HepG2 (cell line): ENCODE measurements at regions not wholly inside any gene's neighbourhood (a gene's known extent, or its start where the extent isn't known, plus 50 kb on each side); places are given as distances from the start of the nearest gene placed in this dataset.

Experiments used
- ATAC-seq: fragments of 200-7000 bp; cut with Tn5 transposase; 3 replicates; pipeline ENCODE4 v1.9.1; 2020; ENCODE audit warnings: mild to moderate bottlenecking, moderate library complexity
- BruUV-seq: library from RNA; stranded (reverse); fragments of 400-500 nt; replicated peaks from 2 replicates; lab custom pipeline; 2021; lab: Mats Ljungman, UMichigan
- CTCF ChIA-PET: fragments of 300-600 bp; formaldehyde crosslinking; extraction: SDS; loops from one replicate; lab custom pipeline; 2021; ENCODE audit warnings: low total read pairs, inconsistent platforms, low intra/inter-chr PET ratio; lab: Yijun Ruan, JAX
- POLR2A ChIA-PET: fragments of 350-600 bp; sonication (Branson Sonifier 250); formaldehyde crosslinking; loops from one replicate; lab custom pipeline; 2020; ENCODE audit warnings: antibody characterized with exemption, inconsistent platforms; lab: Yijun Ruan, JAX
- DNase-seq: peaks from one replicate; pipeline ENCODE4 v3.0.0-alpha.2; 2015; ENCODE audit warnings: low spot score
- FAIRE-seq: peaks from 3 replicates; lab custom pipeline; 2011; peaks lifted over from hg19 to GRCh38; lab: Jason Lieb, UNC
- H2AFZ ChIP-seq: one replicate; pipeline ENCODE4 v1.6.1; 2011; ENCODE audit warnings: low read length, inconsistent platforms
- H3K27ac ChIP-seq: fragments of 300-600 bp; 3 replicates; pipeline ENCODE4 v1.8.0; 2011; ENCODE audit warnings: mixed run types, mild to moderate bottlenecking, mixed read lengths, low read length, inconsistent platforms; ENCODE audit not compliant: insufficient read depth; ENCODE audit errors: extremely low read length
- H3K27me3 ChIP-seq, 2 experiments: fragments of 200-600 bp in 1 of 2; 2 replicates in 1 of 2; 3 replicates in 1 of 2; pipeline versions ENCODE4 v1.6.0 to v1.8.0; 2011; ENCODE audit warnings: low read length in 2 of 2, mild to moderate bottlenecking in 2 of 2, moderate library complexity in 2 of 2, inconsistent platforms in 1 of 2; ENCODE audit not compliant: insufficient read depth in 2 of 2, control insufficient read depth in 1 of 2
- H3K36me3 ChIP-seq, 2 experiments: fragments of 200-600 bp in 1 of 2; replicated peaks in 1 of 2; 2 replicates in 1 of 2; 3 replicates in 1 of 2; pipeline versions ENCODE4 v1.5.1 to v1.8.0; 2011; ENCODE audit warnings: low read length in 2 of 2, inconsistent platforms in 1 of 2; ENCODE audit not compliant: insufficient read depth in 2 of 2, control insufficient read depth in 1 of 2
- H3K4me1 ChIP-seq: 2 replicates; pipeline ENCODE4 v1.5.1; 2012; ENCODE audit warnings: low read length, inconsistent platforms; ENCODE audit not compliant: insufficient read depth
- H3K4me2 ChIP-seq: 2 replicates; pipeline ENCODE4 v1.6.0; 2011; ENCODE audit warnings: low read depth, low read length, inconsistent platforms
- H3K4me3 ChIP-seq, 3 experiments: fragments of 200-600 bp in 1 of 3; sonication (generic), shearing (Covaris generic) in 1 of 3; replicated peaks in 1 of 3; 2 replicates each; pipeline ENCODE4 v1.5.1; 2011 to 2016; ENCODE audit warnings: low read length in 3 of 3, inconsistent platforms in 2 of 3, low read depth in 2 of 3, mild to moderate bottlenecking in 2 of 3, control low read depth in 1 of 3, mixed read lengths in 1 of 3; ENCODE audit not compliant: insufficient read depth in 1 of 3
- H3K79me2 ChIP-seq: one replicate; pipeline ENCODE4 v1.6.1; 2011; ENCODE audit warnings: low read length, inconsistent platforms; ENCODE audit not compliant: insufficient read depth
- H3K9ac ChIP-seq: 2 replicates; pipeline ENCODE4 v1.6.0; 2011; ENCODE audit warnings: mild to moderate bottlenecking, low read depth, low read length, inconsistent platforms; ENCODE audit not compliant: insufficient read depth
- H3K9me3 ChIP-seq: 2 replicates; pipeline ENCODE4 v1.5.1; 2012; ENCODE audit warnings: mild to moderate bottlenecking, low read length
- H4K20me1 ChIP-seq: 2 replicates; pipeline ENCODE4 v1.6.0; 2011; ENCODE audit warnings: inconsistent platforms, mild to moderate bottlenecking, low read length, moderate library complexity; ENCODE audit not compliant: insufficient read depth
- FOXC1 ChIP-seq: sonication (generic); formaldehyde crosslinking; IDR thresholded peaks from 2 replicates; pipeline ENCODE4 v1.8.0; 2022; ENCODE audit warnings: mild to moderate bottlenecking, missing genetic modification reagents, borderline replicate concordance
- MEF2D ChIP-seq: sonication (generic); formaldehyde crosslinking; IDR thresholded peaks from 2 replicates; pipeline ENCODE4 v1.5.1; 2020; ENCODE audit warnings: mild to moderate bottlenecking, missing genetic modification reagents
- MXI1 ChIP-seq: IDR thresholded peaks from 3 replicates; pipeline ENCODE4 v1.6.1; 2012; ENCODE audit warnings: low read depth, low read length, inconsistent platforms, borderline replicate concordance
- NCOA5 ChIP-seq: sonication (generic); formaldehyde crosslinking; IDR thresholded peaks from 2 replicates; pipeline ENCODE4 v1.4.0; 2020; ENCODE audit warnings: missing genetic modification reagents
- PCBP2 ChIP-seq: fragments of 200-400 bp; formaldehyde crosslinking; optimal IDR thresholded peaks from 2 replicates; pipeline ENCODE3; 2018; ENCODE audit warnings: low read length, low read depth; ENCODE audit not compliant: poor library complexity, severe bottlenecking
- POGZ ChIP-seq: sonication (generic); formaldehyde crosslinking; IDR thresholded peaks from 2 replicates; pipeline ENCODE4 v1.4.0; 2020; ENCODE audit warnings: mild to moderate bottlenecking, missing genetic modification reagents
- RARA ChIP-seq: IDR thresholded peaks from 2 replicates; pipeline ENCODE4 v1.6.1; 2016; ENCODE audit warnings: missing genetic modification reagents, missing compliant biosample characterization
- RBAK ChIP-seq: sonication (generic); formaldehyde crosslinking; IDR thresholded peaks from 2 replicates; pipeline ENCODE4 v1.5.1; 2020; ENCODE audit warnings: mild to moderate bottlenecking, missing genetic modification reagents
- SRSF9 ChIP-seq: fragments of 200-400 bp; formaldehyde crosslinking; IDR thresholded peaks from 2 replicates; pipeline ENCODE4 v1.6.1; 2018; ENCODE audit warnings: borderline replicate concordance, mild to moderate bottlenecking, low read depth, low read length; ENCODE audit not compliant: insufficient read depth, poor library complexity, severe bottlenecking
- TARDBP ChIP-seq: sonication (generic); formaldehyde crosslinking; IDR thresholded peaks from 2 replicates; pipeline ENCODE4 v1.8.0; 2022; ENCODE audit warnings: mild to moderate bottlenecking, missing genetic modification reagents
- ZNF430 ChIP-seq: sonication (generic); formaldehyde crosslinking; IDR thresholded peaks from 2 replicates; pipeline ENCODE4 v1.9.0; 2021; ENCODE audit warnings: mild to moderate bottlenecking, missing genetic modification reagents
- WGBS: methylation state at CpG from one replicate; pipeline ENCODE4 v1.1.6; 2017; ENCODE audit warnings: low lambda C conversion rate; 5-methylcytosine and 5-hydroxymethylcytosine counted together
- in situ Hi-C: cut with HindIII; loops from 2 replicates; pipeline ENCODE4 v1.10.0; 2017; ENCODE audit warnings: low pct_unique_long_range_greater_than_20kb; ENCODE audit not compliant: extremely low pct_ligation_motif_present
- intact Hi-C: fragments of 100-400 bp; cut with micrococcal nuclease; formaldehyde crosslinking; loops from one replicate; pipeline ENCODE4 v1.10.0; 2022; ENCODE audit not compliant: unreplicated experiment
- TF ChIP-seq, protein P1 (sequence below): IDR thresholded peaks from 2 replicates; pipeline ENCODE4 v1.6.1; 2016; ENCODE audit warnings: missing compliant biosample characterization, missing genetic modification reagents, borderline replicate concordance
- TF ChIP-seq, protein P2 (sequence below): sonication (generic); formaldehyde crosslinking; IDR thresholded peaks from 2 replicates; pipeline ENCODE4 v1.4.0; 2020; ENCODE audit warnings: missing genetic modification reagents

DNA sequence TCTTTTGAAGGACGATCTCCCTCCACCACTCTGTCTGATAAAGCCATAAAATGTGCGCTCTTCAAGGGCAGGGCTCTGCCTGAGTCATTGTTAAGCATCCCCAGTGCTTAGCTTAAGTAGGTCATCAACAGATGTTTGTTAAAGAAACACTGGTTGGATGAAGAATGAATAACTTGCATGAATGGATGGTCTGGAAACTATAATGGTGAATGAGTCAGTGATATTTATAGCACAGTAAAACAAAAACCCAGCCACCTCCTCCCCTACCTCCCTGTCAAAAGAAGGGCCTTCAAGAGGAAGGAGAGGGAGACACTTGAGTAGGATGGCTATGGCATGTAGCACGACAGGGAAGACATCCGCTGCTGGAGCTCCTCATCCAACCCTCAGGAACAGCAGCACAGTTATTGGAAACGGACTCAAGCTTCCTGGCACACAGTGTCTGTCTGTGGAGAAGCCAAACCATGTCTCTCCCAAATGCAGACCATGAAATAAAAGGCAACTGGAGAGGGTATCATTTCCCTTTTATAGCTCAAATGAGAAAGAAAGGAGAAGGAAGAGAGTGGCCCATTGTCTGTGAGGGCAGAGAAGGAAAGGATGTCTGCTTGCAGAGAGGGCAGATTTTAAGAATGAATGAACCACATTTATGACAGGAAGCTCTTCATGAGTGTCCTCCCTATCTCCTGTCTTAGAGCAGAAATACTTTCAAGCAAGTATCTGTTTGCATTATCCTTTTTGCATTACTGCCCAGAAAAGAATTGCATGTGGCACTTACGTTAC lies 183.5 kb upstream of the UBL3 start:
- Histone ChIP-seq H3K79me2 (no peaks in the 10 kb centered on the region), H3K4me1 (no peaks in the 10 kb centered on the region), H3K9ac (no peak overlapping the region), H3K36me3 (no peaks in the 10 kb centered on the region), H3K9me3 (no peaks in the 10 kb centered on the region), H2AFZ (no peak overlapping the region), H4K20me1 (no peaks in the 10 kb centered on the region), H3K4me3 (no peak overlapping the region), H3K4me2 (no peak overlapping the region), H3K27me3 (peaks cover 0 to 6% of the 10 kb centered on the region in 2 experiments; a peak in 2 of 5 replicates), H3K27ac (no peak overlapping the region)
- ATAC-seq (no peak), FAIRE-seq (no peak), DNase-seq (no peak)
- CTCF ChIA-PET, result no interaction called here
- in situ Hi-C loops (no loop called here), intact Hi-C loops (no loop called here)
- 13% methylated on average over 6 of the region's 6 CpGs for WGBS
- BruUV-seq, result no TSS peak
- TF ChIP-seq, protein P1, sequence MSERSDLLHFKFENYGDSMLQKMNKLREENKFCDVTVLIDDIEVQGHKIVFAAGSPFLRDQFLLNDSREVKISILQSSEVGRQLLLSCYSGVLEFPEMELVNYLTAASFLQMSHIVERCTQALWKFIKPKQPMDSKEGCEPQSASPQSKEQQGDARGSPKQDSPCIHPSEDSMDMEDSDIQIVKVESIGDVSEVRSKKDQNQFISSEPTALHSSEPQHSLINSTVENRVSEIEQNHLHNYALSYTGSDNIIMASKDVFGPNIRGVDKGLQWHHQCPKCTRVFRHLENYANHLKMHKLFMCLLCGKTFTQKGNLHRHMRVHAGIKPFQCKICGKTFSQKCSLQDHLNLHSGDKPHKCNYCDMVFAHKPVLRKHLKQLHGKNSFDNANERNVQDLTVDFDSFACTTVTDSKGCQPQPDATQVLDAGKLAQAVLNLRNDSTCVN (CRISPR knock-in tag), result no peak
- no peak for TF ChIP-seq SRSF9
- no peak for TF ChIP-seq MEF2D (CRISPR knock-in tag)
- no peak for TF ChIP-seq ZNF430 (CRISPR knock-in tag)
- no peak for TF ChIP-seq MXI1
- no peak for TF ChIP-seq RBAK (CRISPR knock-in tag)
- TF ChIP-seq, protein P2, sequence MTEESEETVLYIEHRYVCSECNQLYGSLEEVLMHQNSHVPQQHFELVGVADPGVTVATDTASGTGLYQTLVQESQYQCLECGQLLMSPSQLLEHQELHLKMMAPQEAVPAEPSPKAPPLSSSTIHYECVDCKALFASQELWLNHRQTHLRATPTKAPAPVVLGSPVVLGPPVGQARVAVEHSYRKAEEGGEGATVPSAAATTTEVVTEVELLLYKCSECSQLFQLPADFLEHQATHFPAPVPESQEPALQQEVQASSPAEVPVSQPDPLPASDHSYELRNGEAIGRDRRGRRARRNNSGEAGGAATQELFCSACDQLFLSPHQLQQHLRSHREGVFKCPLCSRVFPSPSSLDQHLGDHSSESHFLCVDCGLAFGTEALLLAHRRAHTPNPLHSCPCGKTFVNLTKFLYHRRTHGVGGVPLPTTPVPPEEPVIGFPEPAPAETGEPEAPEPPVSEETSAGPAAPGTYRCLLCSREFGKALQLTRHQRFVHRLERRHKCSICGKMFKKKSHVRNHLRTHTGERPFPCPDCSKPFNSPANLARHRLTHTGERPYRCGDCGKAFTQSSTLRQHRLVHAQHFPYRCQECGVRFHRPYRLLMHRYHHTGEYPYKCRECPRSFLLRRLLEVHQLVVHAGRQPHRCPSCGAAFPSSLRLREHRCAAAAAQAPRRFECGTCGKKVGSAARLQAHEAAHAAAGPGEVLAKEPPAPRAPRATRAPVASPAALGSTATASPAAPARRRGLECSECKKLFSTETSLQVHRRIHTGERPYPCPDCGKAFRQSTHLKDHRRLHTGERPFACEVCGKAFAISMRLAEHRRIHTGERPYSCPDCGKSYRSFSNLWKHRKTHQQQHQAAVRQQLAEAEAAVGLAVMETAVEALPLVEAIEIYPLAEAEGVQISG (CRISPR knock-in tag), result no peak
- no peak for TF ChIP-seq RARA (CRISPR knock-in tag)
- TF ChIP-seq PCBP2, result no peak
- no peak for TF ChIP-seq TARDBP
- no peak for TF ChIP-seq POGZ (CRISPR knock-in tag)
- no peak for TF ChIP-seq NCOA5 (CRISPR knock-in tag)
- no peak for TF ChIP-seq FOXC1 (CRISPR knock-in tag)
- POLR2A ChIA-PET, result interaction anchor here (1.2 kb wide), 1 partner anchor 108 kb away, joined by 3 read pairs; no protein-coding TSS in a partner anchor
